CD8-positive, alpha-beta memory T cell (primary cell): ENCODE measurements at regions not wholly inside any gene's neighbourhood (a gene's known extent, or its start where the extent isn't known, plus 50 kb on each side); places are given as distances from the start of the nearest gene placed in this dataset.

Experiments
- CTCF ChIA-PET: fragments of 350-600 bp; sonication (Branson Sonifier 250); formaldehyde crosslinking; loops from one replicate; lab custom pipeline; 2021; ENCODE audit warnings: antibody characterized with exemption; lab: Charles Lee
- POLR2A ChIA-PET: fragments of 350-600 bp; sonication (Branson Sonifier 250); formaldehyde crosslinking; loops from one replicate; lab custom pipeline; 2021; ENCODE audit warnings: antibody characterized with exemption; lab: Charles Lee
- DNase-seq, 5 donors: peaks; one replicate each; pipeline versions ENCODE4 v3.0.0 to v3.0.0-alpha.2; 2020 to 2022; ENCODE audit warnings: mixed read lengths in 1 of 5
- H3K27ac ChIP-seq: one replicate; pipeline ENCODE4 v1.7.0; 2013; ENCODE audit warnings: low read depth, mild to moderate bottlenecking, low read length, moderate library complexity
- H3K27me3 ChIP-seq: 2 replicates; pipeline ENCODE4 v1.7.0; 2013; ENCODE audit warnings: low read length, mild to moderate bottlenecking; ENCODE audit not compliant: insufficient read depth, poor library complexity, severe bottlenecking
- H3K36me3 ChIP-seq: 2 replicates; pipeline ENCODE4 v1.7.0; 2013; ENCODE audit warnings: mild to moderate bottlenecking, low read length, moderate library complexity; ENCODE audit not compliant: insufficient read depth
- H3K4me1 ChIP-seq: 2 replicates; pipeline ENCODE4 v1.7.0; 2013; ENCODE audit warnings: mild to moderate bottlenecking, low read length, moderate library complexity; ENCODE audit not compliant: insufficient read depth
- H3K4me3 ChIP-seq: 2 replicates; pipeline ENCODE4 v1.7.0; 2013; ENCODE audit warnings: mild to moderate bottlenecking, low read length
- H3K9me3 ChIP-seq: 2 replicates; pipeline ENCODE4 v1.7.0; 2013; ENCODE audit warnings: mild to moderate bottlenecking, low read length
- H3K27ac Mint-ChIP-seq, 8 donors: one replicate each; pipeline ENCODE4 v1.8.0; 2020 to 2021; ENCODE audit warnings: mixed read lengths in 8 of 8, mild to moderate bottlenecking in 6 of 8, inconsistent platforms in 3 of 8, moderate library complexity in 3 of 8
- H3K27me3 Mint-ChIP-seq, 2 donors: one replicate each; pipeline ENCODE4 v1.8.0; 2020 to 2021; ENCODE audit warnings: mixed read lengths in 2 of 2, mild to moderate bottlenecking in 1 of 2, moderate library complexity in 1 of 2
- H3K36me3 Mint-ChIP-seq, 3 donors: one replicate each; pipeline ENCODE4 v1.8.0; 2020 to 2021; ENCODE audit warnings: mixed read lengths in 3 of 3, inconsistent platforms in 1 of 3, mild to moderate bottlenecking in 1 of 3
- H3K4me1 Mint-ChIP-seq, 3 donors: one replicate each; pipeline ENCODE4 v1.8.0; 2020 to 2021; ENCODE audit warnings: mixed read lengths in 3 of 3, inconsistent platforms in 1 of 3, mild to moderate bottlenecking in 1 of 3
- H3K4me3 Mint-ChIP-seq, 7 donors: one replicate each; pipeline ENCODE4 v1.8.0; 2020 to 2021; ENCODE audit warnings: mixed read lengths in 7 of 7, mild to moderate bottlenecking in 6 of 7, moderate library complexity in 4 of 7, inconsistent platforms in 2 of 7
- H3K9me3 Mint-ChIP-seq, 5 donors: one replicate each; pipeline ENCODE4 v1.8.0; 2020 to 2022; ENCODE audit warnings: mixed read lengths in 5 of 5, mild to moderate bottlenecking in 3 of 5, moderate library complexity in 2 of 5, inconsistent platforms in 1 of 5

DNA sequence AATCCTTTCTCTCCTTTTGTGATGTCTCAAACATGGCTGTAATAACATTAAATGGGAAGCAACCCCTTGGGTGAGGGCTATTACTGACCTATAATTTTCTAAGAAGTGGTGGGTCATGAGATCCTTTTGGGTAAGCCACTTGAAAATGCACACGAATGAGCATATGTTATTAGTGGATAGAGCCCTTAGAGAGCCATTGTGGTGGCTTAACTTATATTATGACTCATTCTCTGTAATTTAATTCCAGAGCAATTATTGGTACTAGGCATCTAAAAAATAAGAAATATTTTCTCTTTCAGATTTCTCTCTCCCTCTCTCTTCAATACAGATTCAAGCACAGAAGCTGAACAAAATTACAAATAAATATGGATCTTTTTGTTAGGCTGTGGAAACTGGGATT is 1177.4 kb upstream of the PHF14 start:
- no peaks in the 10 kb centered on the region for H3K27me3 Mint-ChIP-seq
- no peak overlapping the region for H3K27ac Mint-ChIP-seq
- no peak overlapping the region for H3K4me3 Mint-ChIP-seq
- H3K9me3 Mint-ChIP-seq: peaks cover 0 to 8% (median 5%) of the 10 kb centered on the region in 5 donors
- Histone ChIP-seq H3K27ac (no peak overlapping the region), H3K4me1 (no peaks in the 10 kb centered on the region), H3K36me3 (no peaks in the 10 kb centered on the region), H3K27me3 (no peaks in the 10 kb centered on the region), H3K4me3 (no peak overlapping the region), H3K9me3 (no peaks in the 10 kb centered on the region)
- no peaks in the 10 kb centered on the region for H3K36me3 Mint-ChIP-seq
- ChIA-PET POLR2A (no interaction called here), CTCF (no interaction called here)
- no peaks in the 10 kb centered on the region for H3K4me1 Mint-ChIP-seq
- DNase-seq: no peak

DNA sequence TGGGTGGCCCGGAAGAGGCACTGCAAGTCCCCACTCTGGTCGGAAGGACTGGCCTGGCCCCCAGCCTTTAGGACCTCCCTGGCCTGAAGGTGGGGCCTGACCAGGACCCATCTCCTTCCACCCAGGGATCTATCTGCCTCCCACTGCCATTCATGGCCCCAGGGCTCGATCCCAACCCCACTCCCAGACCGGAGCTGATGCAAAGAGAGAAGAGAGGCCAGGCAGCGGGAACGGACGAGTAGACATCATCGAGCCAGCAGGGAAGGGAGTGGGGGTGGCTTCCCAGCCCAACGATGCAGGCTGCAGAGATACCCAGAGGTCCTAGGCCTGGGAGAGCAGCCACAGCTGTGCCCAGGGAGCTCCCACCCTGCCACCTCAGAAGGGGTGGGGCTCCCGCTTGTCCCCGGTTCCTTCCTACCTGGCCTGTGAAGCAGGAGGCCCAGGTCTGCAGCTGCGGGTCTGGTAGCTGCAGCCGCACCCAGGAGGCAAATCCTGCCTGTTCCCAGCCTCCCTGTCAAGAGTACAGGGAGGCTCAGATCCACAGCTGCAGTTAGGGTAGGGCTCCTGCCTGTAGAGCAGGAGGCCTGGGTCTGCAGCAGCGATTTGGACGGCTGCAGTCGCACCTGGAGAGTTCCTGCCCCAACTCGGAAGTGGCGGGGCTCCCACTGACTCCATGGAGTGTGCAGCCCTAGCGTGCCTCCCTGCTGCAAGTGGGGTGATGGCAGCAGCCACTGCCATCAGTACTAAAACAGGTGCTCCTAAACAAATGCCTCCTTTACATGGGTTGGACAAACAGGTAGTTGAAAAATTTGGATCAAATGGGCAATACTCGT is 1151.0 kb upstream of the PHF14 start:
- no peaks in the 10 kb centered on the region for H3K36me3 ChIP-seq
- no peaks in the 10 kb centered on the region for H3K27me3 ChIP-seq
- Mint-ChIP-seq H3K27me3 (no peaks in the 10 kb centered on the region), H3K4me1 (no peaks in the 10 kb centered on the region), H3K36me3 (no peaks in the 10 kb centered on the region), H3K4me3 (no peak overlapping the region), H3K27ac (no peak overlapping the region), H3K9me3 (peaks cover 2 to 22% (median 6%) of the 10 kb centered on the region in 5 donors)
- no peak overlapping the region for H3K4me3 ChIP-seq
- ChIA-PET POLR2A (no interaction called here), CTCF (no interaction called here)
- H3K4me1 ChIP-seq: no peaks in the 10 kb centered on the region
- DNase-seq: no peak
- H3K9me3 ChIP-seq: no peaks in the 10 kb centered on the region
- H3K27ac ChIP-seq: no peak overlapping the region

DNA sequence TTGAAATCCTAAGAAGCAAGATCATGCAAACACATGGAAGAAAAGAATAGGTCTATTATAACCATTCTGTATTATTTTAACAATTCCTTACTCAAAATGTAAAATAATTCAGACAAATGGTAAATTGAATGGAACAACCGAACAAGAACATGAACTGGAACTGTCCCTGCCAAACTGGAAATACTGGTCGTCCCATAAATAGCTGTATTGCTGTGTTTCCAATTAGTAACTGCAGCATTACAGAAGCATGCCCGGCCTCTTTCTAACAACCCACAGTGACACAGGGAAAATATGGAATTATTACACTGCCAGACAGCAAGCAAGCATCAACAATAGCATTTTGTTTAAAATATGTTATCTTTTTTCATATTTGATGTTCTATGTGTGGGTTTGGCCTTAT is 1138.5 kb upstream of the PHF14 start:
- no peak for DNase-seq
- Histone ChIP-seq H3K36me3 (no peaks in the 10 kb centered on the region), H3K27me3 (no peaks in the 10 kb centered on the region), H3K4me1 (no peaks in the 10 kb centered on the region), H3K4me3 (no peak overlapping the region), H3K9me3 (no peaks in the 10 kb centered on the region), H3K27ac (no peak overlapping the region)
- ChIA-PET POLR2A (no interaction called here), CTCF (no interaction called here)
- Mint-ChIP-seq H3K4me1 (no peaks in the 10 kb centered on the region), H3K36me3 (no peaks in the 10 kb centered on the region), H3K4me3 (no peak overlapping the region), H3K27ac (no peak overlapping the region), H3K27me3 (no peaks in the 10 kb centered on the region), H3K9me3 (peaks cover 0 to 25% (median 0%) of the 10 kb centered on the region in 5 donors)

DNA sequence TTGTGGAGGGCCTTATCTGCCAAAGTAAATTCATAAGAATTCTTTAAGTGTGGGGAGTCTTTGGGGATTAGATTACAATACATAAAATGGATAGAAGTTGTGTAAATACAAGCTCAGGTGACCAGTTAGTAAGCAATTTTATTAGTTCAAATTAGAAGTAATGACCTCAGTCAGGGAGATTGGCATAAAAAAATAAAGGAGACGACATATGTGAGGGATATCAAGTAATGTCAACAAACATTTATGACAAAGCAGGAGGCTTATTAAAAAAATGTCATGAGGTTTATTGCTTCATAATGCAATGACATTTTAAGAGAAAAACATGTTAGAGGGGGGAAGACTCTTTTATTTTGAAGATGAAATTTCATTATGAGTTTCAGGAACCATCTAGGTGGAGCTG is 1137.0 kb upstream of the PHF14 start:
- no peaks in the 10 kb centered on the region for H3K9me3 ChIP-seq
- H3K4me3 Mint-ChIP-seq: no peak overlapping the region
- H3K9me3 Mint-ChIP-seq: peaks cover 0 to 28% (median 3%) of the 10 kb centered on the region in 5 donors
- ChIA-PET POLR2A (no interaction called here), CTCF (no interaction called here)
- no peaks in the 10 kb centered on the region for H3K27me3 ChIP-seq
- H3K36me3 ChIP-seq: no peaks in the 10 kb centered on the region
- H3K27me3 Mint-ChIP-seq: no peaks in the 10 kb centered on the region
- no peaks in the 10 kb centered on the region for H3K4me1 ChIP-seq
- no peaks in the 10 kb centered on the region for H3K36me3 Mint-ChIP-seq
- no peak overlapping the region for H3K4me3 ChIP-seq
- DNase-seq: no peak
- peak overlapping the region in 1 of 8 donors; percentile 23 for H3K27ac Mint-ChIP-seq
- H3K4me1 Mint-ChIP-seq: no peaks in the 10 kb centered on the region
- H3K27ac ChIP-seq: no peak overlapping the region

DNA sequence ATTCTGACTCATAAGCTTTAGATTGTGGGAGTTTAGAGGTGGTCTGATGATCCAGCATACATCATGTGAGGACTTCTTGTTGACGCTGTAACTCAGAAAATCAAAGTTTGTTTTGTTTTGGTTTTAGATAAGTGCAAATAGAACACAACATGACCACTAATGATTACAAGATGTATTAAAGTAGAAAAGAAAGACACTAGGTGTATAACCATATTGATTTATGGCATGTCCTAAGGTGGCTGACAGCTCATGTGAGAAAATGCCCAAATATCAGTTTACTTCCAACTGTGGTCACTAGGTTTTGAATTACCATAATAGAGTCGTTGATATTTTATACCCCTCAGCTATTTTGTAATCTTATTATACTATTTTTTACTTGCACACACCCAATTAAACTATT is 1131.4 kb upstream of the PHF14 start:
- POLR2A ChIA-PET: no interaction called here
- H3K4me3 ChIP-seq: no peak overlapping the region
- H3K9me3 Mint-ChIP-seq: peaks cover 0 to 11% (median 5%) of the 10 kb centered on the region in 5 donors
- no peak overlapping the region for H3K27ac ChIP-seq
- no peak overlapping the region for H3K27ac Mint-ChIP-seq
- no peaks in the 10 kb centered on the region for H3K27me3 ChIP-seq
- H3K36me3 Mint-ChIP-seq: no peaks in the 10 kb centered on the region
- H3K4me3 Mint-ChIP-seq: no peak overlapping the region
- no peaks in the 10 kb centered on the region for H3K4me1 Mint-ChIP-seq
- no peaks in the 10 kb centered on the region for H3K36me3 ChIP-seq
- no peaks in the 10 kb centered on the region for H3K27me3 Mint-ChIP-seq
- H3K9me3 ChIP-seq: no peaks in the 10 kb centered on the region
- DNase-seq: no peak
- H3K4me1 ChIP-seq: no peaks in the 10 kb centered on the region
- CTCF ChIA-PET: no interaction called here

DNA sequence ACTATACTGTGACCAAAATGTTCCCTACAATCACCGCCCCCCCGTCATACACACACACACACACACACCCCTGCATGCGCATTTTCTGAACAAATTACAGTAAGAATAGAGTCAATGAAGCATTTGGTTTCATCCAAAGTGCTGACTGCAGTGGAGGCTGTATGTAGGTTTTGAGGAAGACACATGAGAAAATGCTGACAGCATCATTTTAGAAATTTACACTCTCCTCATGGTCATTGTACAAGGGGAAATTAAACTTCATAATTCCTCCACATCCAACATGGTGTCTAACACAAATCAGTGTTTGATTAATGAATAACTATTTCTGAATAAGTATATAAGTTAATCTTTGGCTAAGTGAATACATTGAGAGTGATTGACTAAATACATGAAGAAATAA is 1126.8 kb upstream of the PHF14 start:
- Mint-ChIP-seq H3K27me3 (no peaks in the 10 kb centered on the region), H3K36me3 (no peaks in the 10 kb centered on the region), H3K27ac (no peak overlapping the region), H3K4me1 (no peaks in the 10 kb centered on the region), H3K9me3 (peaks cover 0 to 8% (median 2%) of the 10 kb centered on the region in 5 donors), H3K4me3 (no peak overlapping the region)
- no peak overlapping the region for H3K27ac ChIP-seq
- CTCF ChIA-PET: no interaction called here
- H3K4me3 ChIP-seq: no peak overlapping the region
- POLR2A ChIA-PET: no interaction called here
- H3K9me3 ChIP-seq: no peaks in the 10 kb centered on the region
- DNase-seq: no peak
- H3K36me3 ChIP-seq: no peaks in the 10 kb centered on the region
- no peaks in the 10 kb centered on the region for H3K4me1 ChIP-seq
- H3K27me3 ChIP-seq: no peaks in the 10 kb centered on the region

DNA sequence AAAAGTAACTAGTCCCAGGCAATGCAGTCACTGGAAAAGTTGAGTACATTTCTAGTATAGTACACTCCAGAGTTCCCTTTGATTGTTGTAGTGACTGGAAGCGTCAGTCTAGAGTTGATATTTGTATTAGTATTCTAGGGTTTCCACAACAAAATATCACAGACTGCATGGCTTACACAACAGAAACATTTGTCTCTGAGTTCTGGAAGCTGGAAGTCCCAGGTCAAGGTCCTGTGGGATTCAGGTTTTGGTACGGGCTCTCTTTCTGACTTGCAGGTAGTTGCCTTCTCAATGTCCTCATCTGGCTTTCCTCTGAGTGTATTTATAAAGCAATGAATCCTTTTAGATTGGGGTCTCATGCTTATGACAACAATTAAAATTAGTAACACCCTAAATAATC is 1119.1 kb upstream of the PHF14 start:
- no peaks in the 10 kb centered on the region for H3K27me3 ChIP-seq
- DNase-seq: no peak
- H3K36me3 Mint-ChIP-seq: no peaks in the 10 kb centered on the region
- no peak overlapping the region for H3K27ac Mint-ChIP-seq
- no peak overlapping the region for H3K4me3 Mint-ChIP-seq
- H3K9me3 Mint-ChIP-seq: peaks cover under 1 to 11% (median 5%) of the 10 kb centered on the region in 5 donors
- CTCF ChIA-PET: no interaction called here
- H3K27ac ChIP-seq: no peak overlapping the region
- POLR2A ChIA-PET: no interaction called here
- no peak overlapping the region for H3K4me3 ChIP-seq
- no peaks in the 10 kb centered on the region for H3K27me3 Mint-ChIP-seq
- H3K4me1 Mint-ChIP-seq: no peaks in the 10 kb centered on the region
- no peaks in the 10 kb centered on the region for H3K36me3 ChIP-seq
- H3K4me1 ChIP-seq: no peaks in the 10 kb centered on the region
- no peaks in the 10 kb centered on the region for H3K9me3 ChIP-seq

DNA sequence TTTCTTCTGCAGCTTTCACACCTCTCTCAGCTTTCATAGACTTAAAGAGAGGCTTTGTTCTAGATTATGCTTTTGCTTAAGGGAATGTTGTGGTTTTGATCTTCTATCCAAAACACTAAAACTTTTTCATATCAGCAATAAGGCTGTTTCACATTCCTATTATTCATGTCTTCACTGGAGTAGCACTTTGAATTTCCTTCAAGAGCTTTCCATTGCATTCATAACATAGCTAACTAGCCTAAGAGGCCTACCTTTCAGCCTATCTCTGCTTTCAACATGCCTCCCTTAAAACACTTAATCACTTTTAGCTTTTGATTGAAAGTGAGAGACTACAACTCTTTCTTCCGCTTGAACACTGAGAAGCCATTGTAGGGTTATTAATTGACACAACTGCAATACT is 1117.0 kb upstream of the PHF14 start:
- DNase-seq: no peak
- Histone ChIP-seq H3K4me3 (no peak overlapping the region), H3K27me3 (no peaks in the 10 kb centered on the region), H3K9me3 (no peaks in the 10 kb centered on the region), H3K27ac (no peak overlapping the region), H3K4me1 (no peaks in the 10 kb centered on the region), H3K36me3 (no peaks in the 10 kb centered on the region)
- CTCF ChIA-PET: no interaction called here
- Mint-ChIP-seq H3K9me3 (peaks cover 0 to 29% (median 10%) of the 10 kb centered on the region in 5 donors), H3K36me3 (no peaks in the 10 kb centered on the region), H3K4me3 (no peak overlapping the region), H3K27me3 (no peaks in the 10 kb centered on the region), H3K4me1 (no peaks in the 10 kb centered on the region), H3K27ac (no peak overlapping the region)
- POLR2A ChIA-PET: no interaction called here
